Kidney tubule cell (primary cell): ENCODE measurements at regions not wholly inside any gene's neighbourhood (a gene's known extent, or its start where the extent isn't known, plus 50 kb on each side); places are given as distances from the start of the nearest gene placed in this dataset.
"Not testable (repeated sequence)": the region's sequence is repeated elsewhere in the genome, so short reads cannot be mapped to it uniquely, and the experiment has no call there.

Source experiments
- DNase-seq: peaks from one replicate; pipeline ENCODE4 v3.0.0-alpha.2; 2018; ENCODE audit warnings: low spot score

- DNase-seq, result no peak
Measured at GRCh38 chr10:52541006-52541473, 227.0 kb downstream of the DKK1 start.

GRCh38 chr10:52542906-52543305 lies 228.8 kb downstream of the DKK1 start:
- DNase-seq, result no peak

GRCh38 chr10:52551046-52551445 lies 221.5 kb downstream of the MBL2 start:
- DNase-seq, result no peak

- no peak for DNase-seq
Measured at GRCh38 chr10:52558090-52558489, 214.5 kb downstream of the MBL2 start.

GRCh38 chr10:52561322-52561721 lies 211.3 kb downstream of the MBL2 start:
- no peak for DNase-seq

- no peak for DNase-seq
Measured at GRCh38 chr10:52563360-52563759, 209.2 kb downstream of the MBL2 start.

- DNase-seq, result peak; percentile 25
Measured at GRCh38 chr10:52566471-52567246, 205.9 kb downstream of the MBL2 start.

- no peak for DNase-seq
Measured at GRCh38 chr10:52567247-52567580, 205.4 kb downstream of the MBL2 start.

- DNase-seq, result no peak
Measured at GRCh38 chr10:52568309-52568708, 204.3 kb downstream of the MBL2 start.

GRCh38 chr10:52570490-52570889 lies 202.1 kb downstream of the MBL2 start:
- no peak for DNase-seq

GRCh38 chr10:52571018-52571417 lies 201.6 kb downstream of the MBL2 start:
- DNase-seq, result no peak

- DNase-seq, result no peak
Measured at GRCh38 chr10:52571516-52572182, 200.9 kb downstream of the MBL2 start.

- DNase-seq, result no peak
Measured at GRCh38 chr10:52573347-52573746, 199.2 kb downstream of the MBL2 start.

- DNase-seq, result no peak
Measured at GRCh38 chr10:52574697-52575096, 197.9 kb downstream of the MBL2 start.

GRCh38 chr10:52577047-52577446 lies 195.5 kb downstream of the MBL2 start:
- no peak for DNase-seq

- no peak for DNase-seq
Measured at GRCh38 chr10:52578871-52579405, 193.6 kb downstream of the MBL2 start.

GRCh38 chr10:52581636-52582035 lies 190.9 kb downstream of the MBL2 start:
- DNase-seq, result not testable (repeated sequence)

GRCh38 chr10:52583336-52583735 lies 189.2 kb downstream of the MBL2 start:
- DNase-seq, result no peak

- no peak for DNase-seq
Measured at GRCh38 chr10:52586710-52587109, 185.9 kb downstream of the MBL2 start.

- DNase-seq, result no peak
Measured at GRCh38 chr10:52597189-52597863, 175.3 kb downstream of the MBL2 start.

- DNase-seq, result no peak
Measured at GRCh38 chr10:52598936-52599335, 173.6 kb downstream of the MBL2 start.

GRCh38 chr10:52599551-52600200 lies 172.9 kb downstream of the MBL2 start:
- no peak for DNase-seq
